ENCODE measurements at regions not wholly inside any gene's neighbourhood (a gene's known extent, or its start where the extent isn't known, plus 50 kb on each side); places are given as distances from the start of the nearest gene placed in this dataset.

DNA sequence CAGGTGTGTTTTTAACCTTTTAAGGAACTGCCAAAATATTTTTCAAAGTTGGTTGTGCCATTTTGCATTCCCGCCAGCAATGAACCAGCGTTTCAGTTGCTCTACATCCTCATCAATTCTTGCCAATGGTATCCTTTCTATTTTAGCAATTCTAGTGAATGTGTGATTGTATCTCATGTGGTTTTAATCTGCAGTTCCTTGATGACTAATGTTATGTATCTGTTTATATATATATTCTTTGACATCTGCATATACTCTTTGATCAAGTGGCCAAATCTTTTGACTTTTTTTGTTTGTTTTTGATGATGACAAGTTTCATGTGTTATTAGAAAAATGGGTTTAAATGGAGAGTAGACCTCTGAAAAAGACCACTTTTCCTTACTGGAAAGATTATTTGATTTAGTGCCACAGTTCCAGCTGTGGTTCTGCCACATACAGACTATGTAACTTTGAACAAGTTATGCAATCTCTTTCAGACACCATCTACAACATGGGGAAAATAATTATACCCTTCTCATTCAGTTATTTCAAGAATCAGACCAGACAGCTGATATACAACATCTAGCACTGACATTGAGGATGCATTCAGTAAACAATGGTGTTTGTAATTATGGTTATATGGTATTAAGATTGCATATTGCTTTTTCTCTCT is 146.3 kb upstream of the CNOT2 start:
- H3K27me3 ChIP-seq (ENCODE audit: insufficient read depth, low read depth): no peaks in the 10 kb centered on the region
- no peaks in the 10 kb centered on the region for H3K79me2 ChIP-seq (ENCODE audit: low read depth)
- no peak overlapping the region for H3K4me2 ChIP-seq
- no peaks in the 10 kb centered on the region for H3K9me2 ChIP-seq (ENCODE audit: insufficient read depth)
- no peak overlapping the region for H3K4me3 ChIP-seq
- intact Hi-C loops (cut with micrococcal nuclease; ENCODE audit: unreplicated experiment): no loop called here
- no peaks in the 10 kb centered on the region for H3K9me3 ChIP-seq (ENCODE audit: insufficient read depth, low read depth)
- DNase-seq: no peak
- no peak for TF ChIP-seq EZH2 (IDR thresholded peaks at IDR 0.05; ENCODE audit: low read depth)
- TF ChIP-seq, protein P1, sequence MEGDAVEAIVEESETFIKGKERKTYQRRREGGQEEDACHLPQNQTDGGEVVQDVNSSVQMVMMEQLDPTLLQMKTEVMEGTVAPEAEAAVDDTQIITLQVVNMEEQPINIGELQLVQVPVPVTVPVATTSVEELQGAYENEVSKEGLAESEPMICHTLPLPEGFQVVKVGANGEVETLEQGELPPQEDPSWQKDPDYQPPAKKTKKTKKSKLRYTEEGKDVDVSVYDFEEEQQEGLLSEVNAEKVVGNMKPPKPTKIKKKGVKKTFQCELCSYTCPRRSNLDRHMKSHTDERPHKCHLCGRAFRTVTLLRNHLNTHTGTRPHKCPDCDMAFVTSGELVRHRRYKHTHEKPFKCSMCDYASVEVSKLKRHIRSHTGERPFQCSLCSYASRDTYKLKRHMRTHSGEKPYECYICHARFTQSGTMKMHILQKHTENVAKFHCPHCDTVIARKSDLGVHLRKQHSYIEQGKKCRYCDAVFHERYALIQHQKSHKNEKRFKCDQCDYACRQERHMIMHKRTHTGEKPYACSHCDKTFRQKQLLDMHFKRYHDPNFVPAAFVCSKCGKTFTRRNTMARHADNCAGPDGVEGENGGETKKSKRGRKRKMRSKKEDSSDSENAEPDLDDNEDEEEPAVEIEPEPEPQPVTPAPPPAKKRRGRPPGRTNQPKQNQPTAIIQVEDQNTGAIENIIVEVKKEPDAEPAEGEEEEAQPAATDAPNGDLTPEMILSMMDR (conservative IDR thresholded peaks at IDR 0.05): no peak
- no peaks in the 10 kb centered on the region for H3K4me1 ChIP-seq (replicated peaks; ENCODE audit: insufficient read depth)
- no peaks in the 10 kb centered on the region for H4K20me1 ChIP-seq (ENCODE audit: insufficient read depth)
- ChIA-PET CTCF (no interaction called here), POLR2A (ENCODE audit: unreplicated experiment) (no interaction called here)
- no peaks in the 10 kb centered on the region for H3K36me3 ChIP-seq (ENCODE audit: low read depth)
- no peak overlapping the region for H3K27ac ChIP-seq
- H3F3A ChIP-seq (ENCODE audit: insufficient read depth, low read depth): no peaks in the 10 kb centered on the region
- H2AFZ ChIP-seq: no peak overlapping the region
- no TSS peak for BruUV-seq (replicated peaks)

DNA sequence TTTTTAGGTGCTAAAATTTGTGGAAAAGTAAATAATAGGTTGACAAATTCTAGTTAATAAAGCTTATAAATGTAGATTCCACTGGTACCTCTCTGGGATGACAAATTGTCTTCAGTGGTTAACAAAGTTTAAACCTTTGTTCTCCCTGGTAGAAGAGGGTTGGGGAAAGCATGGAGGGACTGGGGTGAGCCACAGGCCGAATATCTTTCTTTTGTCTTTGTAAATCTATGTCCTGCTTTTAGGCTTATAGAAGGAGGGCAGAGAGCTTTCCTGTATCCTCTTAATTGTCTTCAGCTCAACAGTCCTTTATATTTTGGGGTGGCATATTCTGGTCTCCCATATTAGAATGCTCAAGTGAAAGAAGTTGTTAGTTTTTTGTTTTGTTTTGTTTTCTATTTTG is 142.2 kb upstream of the CNOT2 start:
- ChIA-PET CTCF (no interaction called here), POLR2A (ENCODE audit: unreplicated experiment) (no interaction called here)
- H4K20me1 ChIP-seq (ENCODE audit: insufficient read depth): no peaks in the 10 kb centered on the region

DNA sequence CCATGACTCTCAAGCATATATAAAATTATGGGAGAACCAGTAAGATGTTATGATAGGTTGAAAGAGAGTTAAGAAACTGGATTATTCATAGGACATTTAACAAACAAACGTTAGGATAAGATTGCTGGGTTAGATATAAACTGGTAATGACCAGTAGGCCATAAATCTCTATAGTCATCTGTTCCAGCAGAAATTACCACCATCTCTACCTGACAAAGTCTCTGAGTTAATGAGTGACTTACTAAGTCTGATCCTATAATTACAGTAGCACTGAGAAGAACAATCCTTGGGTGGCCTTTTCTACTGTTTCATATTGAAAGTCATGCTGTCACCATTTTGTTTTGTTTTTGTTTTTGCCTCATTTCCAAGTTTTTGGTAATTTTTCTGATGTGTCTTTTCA is 136.9 kb upstream of the CNOT2 start:
- Histone ChIP-seq H3K36me3 (ENCODE audit: low read depth) (no peaks in the 10 kb centered on the region), H4K20me1 (ENCODE audit: insufficient read depth) (no peaks in the 10 kb centered on the region), H3K4me1 (replicated peaks; ENCODE audit: insufficient read depth) (no peaks in the 10 kb centered on the region), H3K9me2 (ENCODE audit: insufficient read depth) (no peaks in the 10 kb centered on the region), H3K27me3 (ENCODE audit: insufficient read depth, low read depth) (no peaks in the 10 kb centered on the region), H3K27ac (no peak overlapping the region), H3F3A (ENCODE audit: insufficient read depth, low read depth) (no peaks in the 10 kb centered on the region), H3K4me2 (no peak overlapping the region), H2AFZ (no peak overlapping the region), H3K79me2 (ENCODE audit: low read depth) (no peaks in the 10 kb centered on the region), H3K9me3 (ENCODE audit: insufficient read depth, low read depth) (peaks cover 11% of the 10 kb centered on the region), H3K4me3 (no peak overlapping the region)
- intact Hi-C loops (cut with micrococcal nuclease; ENCODE audit: unreplicated experiment): loop anchor here (10.0 kb wide), 1 partner anchor 122 kb away; no protein-coding TSS in a partner anchor
- no TSS peak for BruUV-seq (replicated peaks)
- DNase-seq: no peak
- ChIA-PET POLR2A (ENCODE audit: unreplicated experiment) (no interaction called here), CTCF (no interaction called here)
- TF ChIP-seq, protein P1 (conservative IDR thresholded peaks at IDR 0.05): no peak
- TF ChIP-seq EZH2 (IDR thresholded peaks at IDR 0.05; ENCODE audit: low read depth): no peak

More for the DNA sequence above, 142.2 kb upstream of the CNOT2 start:
- H3K79me2 ChIP-seq (ENCODE audit: low read depth): no peaks in the 10 kb centered on the region
- no TSS peak for BruUV-seq (replicated peaks)
- H3K27ac ChIP-seq: no peak overlapping the region
- H3K9me3 ChIP-seq (ENCODE audit: insufficient read depth, low read depth): no peaks in the 10 kb centered on the region
- H3K9me2 ChIP-seq (ENCODE audit: insufficient read depth): no peaks in the 10 kb centered on the region
- no peak for TF ChIP-seq EZH2 (IDR thresholded peaks at IDR 0.05; ENCODE audit: low read depth)
- TF ChIP-seq, protein P1 (conservative IDR thresholded peaks at IDR 0.05): no peak
- H3K4me2 ChIP-seq: no peak overlapping the region
- intact Hi-C loops (cut with micrococcal nuclease; ENCODE audit: unreplicated experiment): loop anchor here (10.0 kb wide), 1 partner anchor 116 kb away; no protein-coding TSS in a partner anchor
- H3F3A ChIP-seq (ENCODE audit: insufficient read depth, low read depth): no peaks in the 10 kb centered on the region
- no peak overlapping the region for H3K4me3 ChIP-seq
- no peak overlapping the region for H2AFZ ChIP-seq
- H3K36me3 ChIP-seq (ENCODE audit: low read depth): no peaks in the 10 kb centered on the region
- no peak for DNase-seq
- no peaks in the 10 kb centered on the region for H3K27me3 ChIP-seq (ENCODE audit: insufficient read depth, low read depth)
- H3K4me1 ChIP-seq (replicated peaks; ENCODE audit: insufficient read depth): no peaks in the 10 kb centered on the region

All from PC-9 (cell line).